Naive B cell (primary cell): ENCODE measurements at regions not wholly inside any gene's neighbourhood (a gene's known extent, or its start where the extent isn't known, plus 50 kb on each side); places are given as distances from the start of the nearest gene placed in this dataset.

Source experiments
- ATAC-seq, 2 donors: fragments of 150-1000 bp; cut with Tn5 transposase; 2 replicates each; pipeline ENCODE4 v1.10.0; 2021; ENCODE audit warnings: low read depth in 2 of 2, mild to moderate bottlenecking in 2 of 2, moderate library complexity in 2 of 2
- DNase-seq: peaks from one replicate; pipeline ENCODE4 v3.0.0; 2022
- H3K27ac Mint-ChIP-seq, 6 donors: one replicate each; pipeline ENCODE4 v1.8.0; 2020 to 2022; ENCODE audit warnings: mild to moderate bottlenecking in 6 of 6, mixed read lengths in 6 of 6, moderate library complexity in 5 of 6, inconsistent platforms in 2 of 6
- H3K27me3 Mint-ChIP-seq, 3 donors: one replicate each; pipeline ENCODE4 v1.8.0; 2021 to 2022; ENCODE audit warnings: mixed read lengths in 3 of 3, mild to moderate bottlenecking in 1 of 3
- H3K36me3 Mint-ChIP-seq, 2 donors: one replicate each; pipeline ENCODE4 v1.8.0; 2020 to 2022; ENCODE audit warnings: mixed read lengths in 2 of 2, inconsistent platforms in 1 of 2, mild to moderate bottlenecking in 1 of 2
- H3K4me1 Mint-ChIP-seq, 3 donors: one replicate each; pipeline ENCODE4 v1.8.0; 2020 to 2022; ENCODE audit warnings: mixed read lengths in 3 of 3, inconsistent platforms in 1 of 3, mild to moderate bottlenecking in 1 of 3, moderate library complexity in 1 of 3
- H3K4me3 Mint-ChIP-seq, 8 donors: one replicate each; pipeline ENCODE4 v1.8.0; 2020 to 2022; ENCODE audit warnings: mild to moderate bottlenecking in 8 of 8, mixed read lengths in 8 of 8, moderate library complexity in 8 of 8, inconsistent platforms in 2 of 8
- H3K9me3 Mint-ChIP-seq, 7 donors: one replicate each; pipeline ENCODE4 v1.8.0; 2020 to 2022; ENCODE audit warnings: mixed read lengths in 7 of 7, mild to moderate bottlenecking in 5 of 7, inconsistent platforms in 2 of 7, moderate library complexity in 1 of 7

- H3K27ac Mint-ChIP-seq = peak overlapping the region in 1 of 6 donors; percentile 13
- ATAC-seq (no peak), DNase-seq (no peak)
- H3K4me1 Mint-ChIP-seq = no peaks in the 10 kb centered on the region
- H3K27me3 Mint-ChIP-seq = peaks cover 59 to 73% (median 62%) of the 10 kb centered on the region in 3 donors
- H3K36me3 Mint-ChIP-seq = peaks cover 4 to 7% of the 10 kb centered on the region in 2 donors
- peaks cover 0 to 2% (median 0%) of the 10 kb centered on the region in 7 donors for H3K9me3 Mint-ChIP-seq
- H3K4me3 Mint-ChIP-seq = no peak overlapping the region
These were observed 254.3 kb downstream of the SHQ1 start for GRCh38 chr3:72593881-72594397.

- no peak for ATAC-seq
These were observed 256.5 kb downstream of the SHQ1 start for GRCh38 chr3:72591522-72592421.

GRCh38 chr3:72590732-72591221 is 257.5 kb downstream of the SHQ1 start:
- no peak for ATAC-seq
- Mint-ChIP-seq H3K4me3 (no peak overlapping the region), H3K36me3 (peaks cover 4 to 15% of the 10 kb centered on the region in 2 donors), H3K27me3 (peaks cover 68 to 77% (median 70%) of the 10 kb centered on the region in 3 donors), H3K9me3 (peaks cover 0 to 5% (median 0%) of the 10 kb centered on the region in 7 donors), H3K27ac (peak overlapping the region in 1 of 6 donors; percentile 15), H3K4me1 (peaks cover 0 to under 1% (median 0%) of the 10 kb centered on the region in 3 donors)
- DNase-seq = no peak

More at GRCh38 chr3:72591522-72592421, 256.5 kb downstream of the SHQ1 start:
- H3K9me3 Mint-ChIP-seq = peaks cover 0 to 5% (median 0%) of the 10 kb centered on the region in 7 donors
- no peak for DNase-seq
- peaks cover 4 to 15% of the 10 kb centered on the region in 2 donors for H3K36me3 Mint-ChIP-seq
- no peak overlapping the region for H3K27ac Mint-ChIP-seq
- H3K27me3 Mint-ChIP-seq = peaks cover 64 to 75% (median 66%) of the 10 kb centered on the region in 3 donors
- no peaks in the 10 kb centered on the region for H3K4me1 Mint-ChIP-seq
- H3K4me3 Mint-ChIP-seq = no peak overlapping the region

GRCh38 chr3:72587282-72587681 is 261.0 kb downstream of the SHQ1 start:
- no peak for ATAC-seq
- H3K9me3 Mint-ChIP-seq = peaks cover 0 to 6% (median 3%) of the 10 kb centered on the region in 7 donors

GRCh38 chr3:72586694-72587093 is 261.6 kb downstream of the SHQ1 start:
- Mint-ChIP-seq H3K4me3 (peak overlapping the region in 2 of 8 donors; percentile 60 to 66), H3K27me3 (peaks cover 61 to 76% (median 66%) of the 10 kb centered on the region in 3 donors), H3K4me1 (peaks cover 17 to 33% (median 28%) of the 10 kb centered on the region in 3 donors), H3K9me3 (peaks cover 0 to 6% (median 3%) of the 10 kb centered on the region in 7 donors), H3K27ac (no peak overlapping the region), H3K36me3 (peaks cover 0 to 8% of the 10 kb centered on the region in 2 donors)
- DNase-seq (no peak), ATAC-seq (no peak)

More at GRCh38 chr3:72587282-72587681, 261.0 kb downstream of the SHQ1 start:
- Mint-ChIP-seq H3K4me1 (peaks cover 13 to 27% (median 22%) of the 10 kb centered on the region in 3 donors), H3K27ac (no peak overlapping the region), H3K4me3 (no peak overlapping the region), H3K36me3 (peaks cover 0 to 11% of the 10 kb centered on the region in 2 donors), H3K27me3 (peaks cover 66 to 82% (median 68%) of the 10 kb centered on the region in 3 donors)
- no peak for DNase-seq

- Mint-ChIP-seq H3K4me1 (peaks cover 24 to 39% (median 35%) of the 10 kb centered on the region in 3 donors), H3K36me3 (peaks cover 0 to 8% of the 10 kb centered on the region in 2 donors), H3K27ac (no peak overlapping the region), H3K4me3 (peak overlapping the region in 2 of 8 donors; percentile 42 to 74), H3K27me3 (peaks cover 63 to 75% (median 63%) of the 10 kb centered on the region in 3 donors), H3K9me3 (peaks cover 0 to 6% (median 3%) of the 10 kb centered on the region in 7 donors)
- no peak for DNase-seq
- ATAC-seq = no peak
These were observed 262.3 kb downstream of the SHQ1 start for GRCh38 chr3:72585966-72586365.

GRCh38 chr3:72584262-72584661 is 264.0 kb downstream of the SHQ1 start:
- ATAC-seq (no peak), DNase-seq (no peak)
- Mint-ChIP-seq H3K36me3 (peaks cover 0 to 8% of the 10 kb centered on the region in 2 donors), H3K4me3 (peak overlapping the region in 1 of 8 donors; percentile 27), H3K27me3 (peaks cover 66 to 80% (median 71%) of the 10 kb centered on the region in 3 donors), H3K9me3 (peaks cover 0 to 6% (median 3%) of the 10 kb centered on the region in 7 donors), H3K4me1 (peaks cover 26 to 41% (median 35%) of the 10 kb centered on the region in 3 donors), H3K27ac (peak overlapping the region in 1 of 6 donors; percentile 15)

GRCh38 chr3:72582963-72583362 is 265.3 kb downstream of the SHQ1 start:
- peaks cover 0 to under 1% of the 10 kb centered on the region in 2 donors for H3K36me3 Mint-ChIP-seq
- H3K4me1 Mint-ChIP-seq = peaks cover 26 to 41% (median 35%) of the 10 kb centered on the region in 3 donors
- no peak for ATAC-seq
- peaks cover 0 to 6% (median 0%) of the 10 kb centered on the region in 7 donors for H3K9me3 Mint-ChIP-seq
- peak overlapping the region in 3 of 8 donors; percentile 42 to 79 (median 62) for H3K4me3 Mint-ChIP-seq
- no peak for DNase-seq
- peak overlapping the region in 5 of 6 donors; percentile 16 to 86 (median 59) for H3K27ac Mint-ChIP-seq
- peaks cover 62 to 71% (median 71%) of the 10 kb centered on the region in 3 donors for H3K27me3 Mint-ChIP-seq

GRCh38 chr3:72582211-72582878 is 265.9 kb downstream of the SHQ1 start:
- DNase-seq = peak; percentile 76
- H3K27ac Mint-ChIP-seq = peak overlapping the region; percentile 16 to 86 (median 64)
- peak; percentile 98 to 99 for ATAC-seq
- H3K4me1 Mint-ChIP-seq = peaks cover 26 to 41% (median 35%) of the 10 kb centered on the region in 3 donors
- peaks cover 63 to 71% (median 71%) of the 10 kb centered on the region in 3 donors for H3K27me3 Mint-ChIP-seq
- H3K36me3 Mint-ChIP-seq = no peaks in the 10 kb centered on the region
- H3K9me3 Mint-ChIP-seq = peaks cover 0 to 6% (median 0%) of the 10 kb centered on the region in 7 donors
- H3K4me3 Mint-ChIP-seq = peak overlapping the region in 6 of 8 donors; percentile 42 to 79 (median 60)

- ATAC-seq = no peak
- no peak for DNase-seq
- Mint-ChIP-seq H3K27me3 (peaks cover 57 to 65% (median 64%) of the 10 kb centered on the region in 3 donors), H3K4me1 (peaks cover 26 to 41% (median 35%) of the 10 kb centered on the region in 3 donors), H3K9me3 (peaks cover 0 to 6% (median 0%) of the 10 kb centered on the region in 7 donors), H3K27ac (peak overlapping the region in 1 of 6 donors; percentile 59), H3K4me3 (peak overlapping the region in 1 of 8 donors; percentile 4), H3K36me3 (no peaks in the 10 kb centered on the region)
These were observed 267.3 kb downstream of the SHQ1 start for GRCh38 chr3:72580900-72581299.

GRCh38 chr3:72580246-72580756 is 267.9 kb downstream of the SHQ1 start:
- Mint-ChIP-seq H3K4me3 (peak overlapping the region in 1 of 8 donors; percentile 52), H3K9me3 (peaks cover 0 to 4% (median 0%) of the 10 kb centered on the region in 7 donors), H3K27ac (no peak overlapping the region), H3K36me3 (no peaks in the 10 kb centered on the region), H3K4me1 (peaks cover 24 to 35% (median 31%) of the 10 kb centered on the region in 3 donors), H3K27me3 (peaks cover 56 to 62% (median 61%) of the 10 kb centered on the region in 3 donors)
- no peak for ATAC-seq
- DNase-seq = no peak

GRCh38 chr3:72579581-72580245 is 268.5 kb downstream of the SHQ1 start:
- H3K9me3 Mint-ChIP-seq = no peaks in the 10 kb centered on the region
- peaks cover 18 to 30% (median 25%) of the 10 kb centered on the region in 3 donors for H3K4me1 Mint-ChIP-seq
- H3K27ac Mint-ChIP-seq = no peak overlapping the region
- DNase-seq (no peak), ATAC-seq (no peak)
- H3K36me3 Mint-ChIP-seq = no peaks in the 10 kb centered on the region
- H3K4me3 Mint-ChIP-seq = no peak overlapping the region
- H3K27me3 Mint-ChIP-seq = peaks cover 50 to 61% (median 55%) of the 10 kb centered on the region in 3 donors
